GM21360 (cell line): ENCODE measurements at regions not wholly inside any gene's neighbourhood (a gene's known extent, or its start where the extent isn't known, plus 50 kb on each side); places are given as distances from the start of the nearest gene placed in this dataset.

Experiments used
- ATAC-seq: cut with Tn5 transposase; IDR thresholded peaks from one replicate; pipeline ENCODE4 v1.9.1; 2021; ENCODE audit warnings: mild to moderate bottlenecking, moderate library complexity; ENCODE audit not compliant: unreplicated experiment

GRCh38 chr2:6557737-6558136 is 308.0 kb downstream of the CMPK2 start:
- no peak for ATAC-seq

DNA sequence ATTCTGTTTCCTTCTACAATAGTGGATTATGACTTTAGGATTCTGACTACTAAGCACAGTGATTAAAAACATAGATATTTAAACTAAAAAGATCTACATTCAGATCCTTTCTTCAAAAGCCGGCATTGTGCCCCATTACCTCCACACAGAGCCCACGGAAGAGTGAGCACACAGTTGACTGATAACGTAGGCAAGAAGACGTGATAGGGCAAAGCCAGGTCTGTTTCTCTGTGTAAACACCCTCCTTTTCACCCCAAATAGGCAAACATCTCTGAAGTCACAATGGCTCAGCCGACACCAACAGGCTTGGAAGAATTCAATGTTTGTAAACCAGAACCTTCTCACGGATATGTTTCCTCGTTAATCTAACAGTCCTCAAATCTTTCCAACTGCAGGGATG is 302.9 kb downstream of the CMPK2 start:
- ATAC-seq = no peak

- ATAC-seq = no peak
Measured at GRCh38 chr2:6564326-6564725, 301.4 kb downstream of the CMPK2 start.

DNA sequence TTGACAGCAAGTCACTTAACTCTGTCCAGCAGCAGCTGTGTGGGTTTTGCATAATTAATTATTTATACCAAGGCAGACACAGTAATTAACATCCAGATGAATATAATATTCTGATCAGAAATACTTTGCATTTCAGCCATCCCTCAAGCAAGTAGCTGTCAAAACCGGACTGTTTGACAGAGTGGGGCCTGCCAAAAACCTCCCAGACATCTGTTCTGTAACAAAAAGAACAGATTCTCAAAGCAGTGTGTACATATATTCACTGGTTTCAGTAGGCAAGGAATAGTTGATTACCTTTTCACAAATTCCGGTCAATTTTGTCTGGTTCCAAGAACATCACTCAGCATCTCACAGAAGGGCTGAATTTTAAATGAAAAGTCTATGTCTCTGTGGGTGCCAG is 291.6 kb downstream of the CMPK2 start:
- no peak for ATAC-seq

DNA sequence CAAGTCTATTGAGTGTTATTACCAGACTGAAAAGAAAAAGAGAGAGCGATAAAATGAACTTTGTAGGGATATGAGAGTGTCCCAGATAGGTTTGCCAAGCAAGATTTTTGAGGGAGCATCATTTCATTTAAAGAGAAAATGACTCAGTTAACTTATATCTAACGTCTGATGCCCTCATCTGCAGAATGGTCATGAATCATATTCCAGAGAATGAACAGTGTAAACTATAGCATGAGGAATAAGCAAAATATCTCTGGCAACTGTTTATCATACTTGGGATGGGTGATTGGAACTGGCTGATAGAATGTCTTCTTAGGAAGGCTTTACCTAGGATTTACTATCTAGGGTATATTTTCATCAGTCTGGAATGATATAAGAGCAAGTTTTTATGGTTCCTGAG is 289.4 kb downstream of the CMPK2 start:
- ATAC-seq = no peak

- no peak for ATAC-seq
Measured at GRCh38 chr2:6577960-6578359, 287.7 kb downstream of the CMPK2 start.

- no peak for ATAC-seq
Measured at GRCh38 chr2:6578416-6578815, 287.3 kb downstream of the CMPK2 start.

GRCh38 chr2:6579281-6579680 is 286.4 kb downstream of the CMPK2 start:
- no peak for ATAC-seq

DNA sequence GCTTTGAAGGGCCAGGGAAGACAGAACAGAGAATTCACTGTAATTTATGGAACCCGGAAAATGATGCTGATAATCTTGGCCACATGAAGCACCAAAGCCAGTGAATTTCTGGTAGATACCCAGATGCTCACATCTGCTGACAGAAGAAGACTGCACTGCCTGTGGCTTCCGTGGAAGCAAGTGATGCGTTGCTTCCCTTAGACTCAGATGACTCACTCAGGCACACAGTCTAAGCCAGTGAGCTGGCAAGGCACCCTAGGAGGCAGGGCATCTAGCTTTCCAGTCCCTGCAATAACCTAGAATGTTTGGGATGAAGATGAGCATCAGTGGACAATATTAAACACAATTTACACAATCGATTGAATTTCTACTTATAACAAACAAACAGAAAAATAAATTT is 284.7 kb downstream of the CMPK2 start:
- no peak for ATAC-seq

GRCh38 chr2:6589150-6589549 is 276.6 kb downstream of the CMPK2 start:
- ATAC-seq = no peak

GRCh38 chr2:6590442-6590841 is 275.3 kb downstream of the CMPK2 start:
- ATAC-seq = no peak

GRCh38 chr2:6602471-6602870 is 263.2 kb downstream of the CMPK2 start:
- ATAC-seq = no peak

- ATAC-seq = no peak
Measured at GRCh38 chr2:6605836-6606505, 259.7 kb downstream of the CMPK2 start.

DNA sequence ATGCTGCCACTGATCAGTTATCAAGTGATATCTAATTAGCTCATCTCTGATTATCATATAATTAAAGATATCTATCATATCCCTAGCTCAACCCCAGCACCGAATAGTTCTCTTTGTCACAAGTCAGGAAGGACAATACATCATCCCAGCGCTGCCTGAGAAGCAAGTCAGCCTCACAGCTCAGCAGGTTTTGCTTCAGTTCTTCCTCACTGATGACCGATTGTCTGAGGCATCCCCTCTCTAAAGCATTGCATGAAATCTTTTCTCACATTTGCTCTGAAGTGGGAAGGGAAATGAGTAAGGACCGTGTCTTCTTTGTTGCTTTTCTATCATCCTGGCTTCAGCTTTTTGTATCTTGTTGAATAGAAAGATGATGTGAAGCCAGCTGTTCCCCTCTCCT is 247.9 kb downstream of the CMPK2 start:
- ATAC-seq = no peak

DNA sequence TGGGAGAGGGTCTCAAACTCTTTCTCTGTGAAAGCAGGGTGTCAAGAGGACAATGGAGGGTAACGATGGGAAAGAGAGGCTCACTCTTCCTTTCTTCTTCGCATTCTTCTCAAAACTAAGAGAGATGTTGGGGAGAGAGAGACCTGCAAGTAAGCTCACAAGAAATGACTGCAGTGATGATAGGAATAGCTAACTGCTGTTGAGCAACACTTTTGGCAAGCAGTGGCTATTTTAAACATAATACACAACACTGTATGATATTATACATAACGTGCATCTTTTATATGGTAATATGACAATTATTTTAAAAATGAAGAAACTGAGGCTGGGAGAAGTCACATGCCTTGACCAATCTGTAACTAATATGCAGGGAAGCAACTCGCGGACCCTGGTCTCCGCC is 247.5 kb downstream of the CMPK2 start:
- no peak for ATAC-seq

- no peak for ATAC-seq
Measured at GRCh38 chr2:6623746-6624145, 242.0 kb downstream of the CMPK2 start.

- ATAC-seq = no peak
Measured at GRCh38 chr2:6626401-6627012, 239.2 kb downstream of the CMPK2 start.

GRCh38 chr2:6627316-6627715 is 238.4 kb downstream of the CMPK2 start:
- ATAC-seq = no peak

- ATAC-seq = no peak
Measured at GRCh38 chr2:6630209-6630608, 235.5 kb downstream of the CMPK2 start.

DNA sequence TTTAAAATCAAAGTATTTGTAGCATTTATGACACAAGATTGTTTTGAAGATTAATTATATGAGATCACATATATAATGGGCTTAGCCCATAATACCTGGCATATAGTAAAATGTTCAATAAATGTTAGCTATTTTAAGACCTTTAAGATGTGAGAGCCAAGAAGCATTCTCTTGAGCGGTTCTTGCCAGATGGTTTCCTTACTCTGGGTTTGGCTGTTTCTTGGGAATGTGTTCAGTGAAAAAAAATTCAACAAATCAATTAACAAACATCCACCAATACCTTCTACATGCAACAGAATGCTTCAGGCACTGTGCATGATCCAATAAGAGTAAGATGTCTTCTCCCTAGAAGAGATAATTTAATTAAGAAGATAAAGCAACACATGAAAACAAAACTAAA is 230.4 kb downstream of the CMPK2 start:
- ATAC-seq = no peak

- no peak for ATAC-seq
Measured at GRCh38 chr2:6637330-6637729, 228.4 kb downstream of the CMPK2 start.

- ATAC-seq = no peak
Measured at GRCh38 chr2:6639929-6640620, 225.6 kb downstream of the CMPK2 start.
